GM18505 (cell line): ENCODE measurements at regions not wholly inside any gene's neighbourhood (a gene's known extent, or its start where the extent isn't known, plus 50 kb on each side); places are given as distances from the start of the nearest gene placed in this dataset.
"Not testable (repeated sequence)": the region's sequence is repeated elsewhere in the genome, so short reads cannot be mapped to it uniquely, and the experiment has no call there.

Experiments
- ATAC-seq: cut with Tn5 transposase; IDR thresholded peaks from one replicate; pipeline ENCODE4 v1.9.1; 2021; ENCODE audit not compliant: unreplicated experiment
- POLR2A ChIP-seq: IDR thresholded peaks from 4 replicates; pipeline ENCODE4 v1.6.1; 2011; ENCODE audit warnings: borderline replicate concordance; ENCODE audit not compliant: insufficient read depth, insufficient read length; ENCODE audit errors: extremely low read depth

GRCh38 chr6:27593200-27593818 is 120.4 kb upstream of the ZNF184 start:
- ATAC-seq, result peak; percentile 20

GRCh38 chr6:27592481-27593199 is 119.7 kb upstream of the ZNF184 start:
- no peak for TF ChIP-seq POLR2A
- ATAC-seq, result peak; percentile 83

More at GRCh38 chr6:27593200-27593818, 120.4 kb upstream of the ZNF184 start:
- no peak for TF ChIP-seq POLR2A

GRCh38 chr6:27591699-27592480 is 119.0 kb upstream of the ZNF184 start:
- no peak for TF ChIP-seq POLR2A
- no peak for ATAC-seq

- ATAC-seq, result not testable (repeated sequence)
Observed at GRCh38 chr6:27585316-27585715, 112.4 kb upstream of the ZNF184 start.

- TF ChIP-seq POLR2A, result no peak
- ATAC-seq, result no peak
Observed at GRCh38 chr6:27584326-27584725, 111.4 kb upstream of the ZNF184 start.

- no peak for ATAC-seq
- TF ChIP-seq POLR2A, result no peak
Observed at GRCh38 chr6:27582928-27583725, 110.2 kb upstream of the ZNF184 start.

- no peak for TF ChIP-seq POLR2A
- ATAC-seq, result no peak
Observed at GRCh38 chr6:27579973-27580372, 107.1 kb upstream of the ZNF184 start.

GRCh38 chr6:27577922-27578321 is 105.0 kb upstream of the ZNF184 start:
- no peak for TF ChIP-seq POLR2A

GRCh38 chr6:27575594-27576361 is 102.9 kb upstream of the ZNF184 start:
- no peak for TF ChIP-seq POLR2A
- no peak for ATAC-seq

More at GRCh38 chr6:27577922-27578321, 105.0 kb upstream of the ZNF184 start:
- ATAC-seq, result no peak

GRCh38 chr6:27568226-27568897 is 95.5 kb upstream of the ZNF184 start:
- no peak for TF ChIP-seq POLR2A
- ATAC-seq, result no peak

GRCh38 chr6:27565839-27566779 is 93.2 kb upstream of the ZNF184 start:
- no peak for TF ChIP-seq POLR2A

More at GRCh38 chr6:27565839-27566779, 93.2 kb upstream of the ZNF184 start:
- ATAC-seq, result no peak
